NCI-H2081 (cell line): ENCODE measurements at regions not wholly inside any gene's neighbourhood (a gene's known extent, or its start where the extent isn't known, plus 50 kb on each side); places are given as distances from the start of the nearest gene placed in this dataset.

Experiments used
- DNase-seq, 2 experiments: peaks; one replicate each; lab custom pipeline; 2025; lab: John Stamatoyannopoulos, UW

GRCh38 chr4:114527170-114527569 is 71.4 kb upstream of the UGT8 start:
- no peak for DNase-seq

- DNase-seq: no peak
Measured at GRCh38 chr4:114527637-114528036, 71.0 kb upstream of the UGT8 start.

DNA sequence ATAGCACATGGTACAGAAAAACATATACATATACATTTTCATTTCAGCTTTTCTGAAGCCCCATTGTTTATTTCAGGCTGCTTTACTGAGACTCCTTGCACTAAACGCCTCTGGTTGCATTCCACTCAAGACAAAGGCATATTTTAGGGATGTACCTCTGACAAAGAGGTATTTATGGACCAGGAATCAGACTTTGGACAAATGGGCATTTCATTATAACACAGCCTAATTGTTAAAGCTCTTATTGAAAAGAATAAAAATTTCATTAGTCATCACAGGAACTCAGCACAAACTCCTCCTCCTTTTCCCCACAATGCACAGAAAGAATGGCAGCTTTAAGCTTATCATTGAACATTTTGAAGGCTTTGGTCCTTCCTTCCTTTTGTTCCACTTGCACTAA is 62.9 kb upstream of the UGT8 start:
- no peak for DNase-seq

DNA sequence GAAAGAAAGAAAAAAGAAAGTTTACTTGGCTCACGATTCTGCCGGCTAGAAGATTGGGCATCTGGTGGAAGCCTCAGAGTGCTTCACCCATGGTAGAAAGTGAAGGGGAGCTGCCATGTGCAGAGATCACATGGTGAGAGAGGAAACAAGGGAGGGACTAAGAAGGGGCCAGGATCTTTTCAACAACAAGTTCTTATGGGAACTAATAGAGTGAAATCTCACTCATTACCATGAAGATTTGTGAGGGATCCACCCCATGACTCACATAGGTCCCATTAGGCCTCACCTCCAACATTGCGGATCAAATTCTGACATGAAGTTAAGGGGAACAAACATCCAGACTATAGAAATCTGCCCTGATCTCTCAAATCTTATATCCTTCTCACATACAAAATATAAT is 61.3 kb upstream of the UGT8 start:
- DNase-seq: no peak

GRCh38 chr4:114538012-114538617 is 60.5 kb upstream of the UGT8 start:
- no peak for DNase-seq

- DNase-seq: no peak
Measured at GRCh38 chr4:114539985-114540384, 58.6 kb upstream of the UGT8 start.

GRCh38 chr4:114547340-114548134 is 51.1 kb upstream of the UGT8 start:
- no peak for DNase-seq
